Upper lobe of right lung (tissue), 1 donor: ENCODE measurements at regions not wholly inside any gene's neighbourhood (a gene's known extent, or its start where the extent isn't known, plus 50 kb on each side); places are given as distances from the start of the nearest gene placed in this dataset.

ENCODE experiments used
- ATAC-seq: fragments of 200-7000 bp; cut with Tn5 transposase; one replicate; pipeline ENCODE4 v1.9.1; 2020; ENCODE audit warnings: mild to moderate bottlenecking, moderate library complexity
- DNase-seq: peaks from one replicate; pipeline ENCODE4 v3.0.0-alpha.2; 2020
- H3K27ac ChIP-seq: fragments of 200-600 bp; one replicate; pipeline ENCODE4 v1.8.0; 2022
- H3K27me3 ChIP-seq: fragments of 200-600 bp; one replicate; pipeline ENCODE4 v1.8.0; 2022; ENCODE audit warnings: mild to moderate bottlenecking
- H3K36me3 ChIP-seq: fragments of 200-600 bp; one replicate; pipeline ENCODE4 v1.8.0; 2022
- H3K4me1 ChIP-seq: fragments of 200-600 bp; one replicate; pipeline ENCODE4 v1.8.0; 2022
- H3K4me3 ChIP-seq: fragments of 200-600 bp; one replicate; pipeline ENCODE4 v1.8.0; 2022; ENCODE audit warnings: mild to moderate bottlenecking
- H3K9me3 ChIP-seq: fragments of 200-600 bp; one replicate; pipeline ENCODE4 v1.8.0; 2022
- intact Hi-C: fragments of 100-400 bp; cut with DNase I; formaldehyde crosslinking; loops from one replicate; pipeline ENCODE4 v1.11.0; 2022
- TF ChIP-seq, protein P1 (sequence below): fragments of 200-600 bp; IDR thresholded peaks from one replicate; pipeline ENCODE4 v1.8.0; 2022; ENCODE audit warnings: antibody characterized with exemption
- donor health status: DM: no; HTN: yes; CAD: no; lungs with severe emphysema.

DNA sequence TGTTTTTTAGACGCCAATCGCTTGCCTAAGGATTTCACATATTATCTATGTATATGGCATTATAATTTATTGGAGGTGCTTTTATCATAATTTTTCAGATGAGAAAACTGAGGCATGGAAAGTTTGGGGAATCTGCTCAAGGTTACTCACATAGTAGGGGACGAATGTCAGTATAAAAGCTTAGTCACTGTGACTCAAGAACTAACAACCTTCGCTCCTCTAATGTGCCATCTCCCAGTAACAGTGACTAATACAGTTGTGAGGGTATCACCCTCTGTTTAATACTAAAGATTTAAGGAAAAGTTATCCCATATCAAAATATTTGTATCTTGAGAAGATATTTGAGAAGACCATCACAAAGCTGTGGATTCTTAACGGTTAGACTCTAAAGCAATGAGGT lies 353.1 kb upstream of the SPOCK3 start:
- TF ChIP-seq, protein P1, sequence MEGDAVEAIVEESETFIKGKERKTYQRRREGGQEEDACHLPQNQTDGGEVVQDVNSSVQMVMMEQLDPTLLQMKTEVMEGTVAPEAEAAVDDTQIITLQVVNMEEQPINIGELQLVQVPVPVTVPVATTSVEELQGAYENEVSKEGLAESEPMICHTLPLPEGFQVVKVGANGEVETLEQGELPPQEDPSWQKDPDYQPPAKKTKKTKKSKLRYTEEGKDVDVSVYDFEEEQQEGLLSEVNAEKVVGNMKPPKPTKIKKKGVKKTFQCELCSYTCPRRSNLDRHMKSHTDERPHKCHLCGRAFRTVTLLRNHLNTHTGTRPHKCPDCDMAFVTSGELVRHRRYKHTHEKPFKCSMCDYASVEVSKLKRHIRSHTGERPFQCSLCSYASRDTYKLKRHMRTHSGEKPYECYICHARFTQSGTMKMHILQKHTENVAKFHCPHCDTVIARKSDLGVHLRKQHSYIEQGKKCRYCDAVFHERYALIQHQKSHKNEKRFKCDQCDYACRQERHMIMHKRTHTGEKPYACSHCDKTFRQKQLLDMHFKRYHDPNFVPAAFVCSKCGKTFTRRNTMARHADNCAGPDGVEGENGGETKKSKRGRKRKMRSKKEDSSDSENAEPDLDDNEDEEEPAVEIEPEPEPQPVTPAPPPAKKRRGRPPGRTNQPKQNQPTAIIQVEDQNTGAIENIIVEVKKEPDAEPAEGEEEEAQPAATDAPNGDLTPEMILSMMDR, result no peak
- Histone ChIP-seq H3K27ac (no peak overlapping the region), H3K36me3 (no peaks in the 10 kb centered on the region), H3K9me3 (no peaks in the 10 kb centered on the region), H3K4me3 (no peak overlapping the region), H3K27me3 (no peaks in the 10 kb centered on the region), H3K4me1 (no peaks in the 10 kb centered on the region)
- DNase-seq (no peak), ATAC-seq (no peak)
- intact Hi-C loops, result no loop called here

DNA sequence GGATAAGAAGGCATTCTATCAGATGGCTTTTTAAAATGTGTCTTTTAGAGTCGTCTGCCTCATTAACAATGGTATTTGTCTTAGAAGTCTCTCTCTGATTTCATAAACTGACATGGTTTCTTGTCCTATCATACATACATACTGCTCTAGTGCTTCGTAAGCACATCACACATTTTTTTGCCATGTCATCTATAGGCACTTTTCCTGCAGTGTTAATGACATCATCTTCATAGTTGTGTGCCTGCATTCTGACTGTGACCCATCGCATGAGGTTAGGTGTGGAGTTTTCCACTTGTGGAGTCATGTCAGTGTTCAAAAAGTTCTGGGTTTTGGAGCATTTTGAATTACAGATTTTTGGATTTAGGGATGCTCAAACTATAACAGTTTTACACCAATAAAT lies 361.6 kb upstream of the SPOCK3 start:
- no peak for DNase-seq
- Histone ChIP-seq H3K36me3 (no peaks in the 10 kb centered on the region), H3K27ac (no peak overlapping the region), H3K27me3 (no peaks in the 10 kb centered on the region), H3K4me1 (no peaks in the 10 kb centered on the region), H3K4me3 (no peak overlapping the region), H3K9me3 (no peaks in the 10 kb centered on the region)
- no peak for ATAC-seq
- intact Hi-C loops, result no loop called here
- TF ChIP-seq, protein P1, result no peak

DNA sequence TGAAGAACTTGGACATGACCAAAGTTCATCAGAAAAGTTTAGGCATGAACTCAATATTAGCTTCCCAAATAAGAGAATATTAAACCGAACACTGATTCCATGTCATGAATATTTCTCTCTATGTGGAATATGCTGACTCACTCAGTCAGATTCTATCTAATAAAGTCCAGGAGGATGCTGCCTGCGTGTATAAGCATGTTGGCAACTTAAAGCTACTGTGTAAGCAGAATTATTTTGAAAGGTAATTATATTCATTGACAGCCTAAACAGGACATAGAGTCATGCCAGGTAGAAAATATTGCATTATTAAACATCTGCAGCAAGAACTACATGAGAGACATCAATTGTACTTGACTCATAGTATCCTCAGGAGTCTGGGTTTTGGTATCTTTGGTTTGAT lies 367.9 kb upstream of the SPOCK3 start:
- TF ChIP-seq, protein P1, result no peak
- Histone ChIP-seq H3K9me3 (no peaks in the 10 kb centered on the region), H3K27me3 (no peaks in the 10 kb centered on the region), H3K27ac (no peak overlapping the region), H3K4me1 (no peaks in the 10 kb centered on the region), H3K4me3 (no peak overlapping the region), H3K36me3 (no peaks in the 10 kb centered on the region)
- ATAC-seq (no peak), DNase-seq (no peak)
- intact Hi-C loops, result no loop called here

DNA sequence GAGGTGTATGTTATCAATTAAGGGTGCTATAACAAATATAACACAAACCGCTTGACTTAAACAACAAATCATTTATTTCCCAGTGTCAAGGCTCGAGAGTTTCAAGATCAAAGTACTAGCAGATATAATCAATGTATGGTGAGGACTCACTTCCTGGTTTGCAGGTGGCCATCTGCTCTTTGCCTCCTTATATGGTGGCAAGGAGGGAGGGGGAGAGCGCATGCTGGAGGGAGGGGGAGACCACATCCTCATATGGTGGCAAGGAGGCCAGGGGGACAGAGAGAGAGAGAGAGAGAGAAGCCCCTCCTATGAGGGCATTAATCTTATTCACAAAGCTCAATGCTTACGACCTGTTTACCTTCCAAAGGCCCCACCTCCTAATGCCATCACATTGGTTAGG lies 372.3 kb upstream of the SPOCK3 start:
- TF ChIP-seq, protein P1, result no peak
- H3K27ac ChIP-seq, result no peak overlapping the region
- H3K27me3 ChIP-seq, result no peaks in the 10 kb centered on the region
- H3K9me3 ChIP-seq, result no peaks in the 10 kb centered on the region
- DNase-seq (no peak), ATAC-seq (no peak)
- intact Hi-C loops, result no loop called here
- no peaks in the 10 kb centered on the region for H3K36me3 ChIP-seq
- H3K4me3 ChIP-seq, result no peak overlapping the region
- H3K4me1 ChIP-seq, result no peaks in the 10 kb centered on the region

DNA sequence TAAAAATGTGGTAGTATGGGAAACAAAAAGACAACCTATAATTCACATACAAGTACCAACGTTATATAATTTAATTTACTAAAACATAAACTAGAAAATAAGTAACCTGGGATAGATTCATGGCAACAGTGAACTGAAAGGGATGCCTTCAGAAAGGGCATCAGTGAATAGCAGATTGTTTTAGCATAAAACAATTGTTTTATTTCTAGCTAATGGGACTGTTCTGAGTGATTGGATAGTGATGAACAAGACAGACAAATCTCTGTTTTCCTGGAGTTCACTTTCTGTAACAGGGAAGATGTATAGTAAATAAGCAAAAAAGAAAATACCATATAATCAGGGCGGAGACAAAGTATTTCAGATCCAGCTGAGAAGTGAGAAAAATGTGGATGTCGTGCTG lies 379.1 kb upstream of the SPOCK3 start:
- TF ChIP-seq, protein P1, result no peak
- intact Hi-C loops, result no loop called here
- H3K36me3 ChIP-seq, result no peaks in the 10 kb centered on the region
- no peaks in the 10 kb centered on the region for H3K27me3 ChIP-seq
- no peak overlapping the region for H3K4me3 ChIP-seq
- DNase-seq (no peak), ATAC-seq (no peak)
- no peak overlapping the region for H3K27ac ChIP-seq
- no peaks in the 10 kb centered on the region for H3K9me3 ChIP-seq
- H3K4me1 ChIP-seq, result no peaks in the 10 kb centered on the region

DNA sequence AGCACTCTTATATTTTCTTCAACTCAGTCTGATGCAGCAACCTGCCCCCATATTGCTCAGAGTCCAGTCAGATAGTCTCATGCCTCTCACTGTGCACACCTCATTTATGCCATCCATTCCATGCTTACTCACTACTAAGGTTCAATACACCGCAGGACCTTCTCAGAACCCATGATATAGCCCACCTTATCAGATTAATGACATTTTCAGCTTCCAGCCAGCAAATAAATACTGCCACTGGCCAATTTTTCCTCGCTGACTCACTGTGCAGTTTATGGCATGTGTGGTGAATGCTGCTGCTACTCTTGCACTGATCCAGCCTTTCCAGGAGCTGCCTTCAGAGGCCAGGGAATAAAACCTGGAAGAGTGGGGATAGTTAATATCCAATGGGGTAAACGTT lies 380.6 kb upstream of the SPOCK3 start:
- Histone ChIP-seq H3K27ac (no peak overlapping the region), H3K4me3 (no peak overlapping the region), H3K4me1 (no peaks in the 10 kb centered on the region), H3K27me3 (no peaks in the 10 kb centered on the region), H3K9me3 (no peaks in the 10 kb centered on the region), H3K36me3 (no peaks in the 10 kb centered on the region)
- TF ChIP-seq, protein P1, result no peak
- intact Hi-C loops, result no loop called here
- ATAC-seq (no peak), DNase-seq (no peak)
